NB4 (cell line): ENCODE measurements at regions not wholly inside any gene's neighbourhood (a gene's known extent, or its start where the extent isn't known, plus 50 kb on each side); places are given as distances from the start of the nearest gene placed in this dataset.

Experiments used
- POLR2A ChIP-seq: IDR thresholded peaks from 2 replicates; pipeline ENCODE4 v1.6.1; 2011; ENCODE audit warnings: mild to moderate bottlenecking; ENCODE audit not compliant: insufficient read length; ENCODE audit errors: extremely low read depth
- TF ChIP-seq, protein P1 (sequence below): IDR thresholded peaks from one replicate; pipeline ENCODE4 v1.5.1; 2012; ENCODE audit warnings: low read depth, low read length

DNA sequence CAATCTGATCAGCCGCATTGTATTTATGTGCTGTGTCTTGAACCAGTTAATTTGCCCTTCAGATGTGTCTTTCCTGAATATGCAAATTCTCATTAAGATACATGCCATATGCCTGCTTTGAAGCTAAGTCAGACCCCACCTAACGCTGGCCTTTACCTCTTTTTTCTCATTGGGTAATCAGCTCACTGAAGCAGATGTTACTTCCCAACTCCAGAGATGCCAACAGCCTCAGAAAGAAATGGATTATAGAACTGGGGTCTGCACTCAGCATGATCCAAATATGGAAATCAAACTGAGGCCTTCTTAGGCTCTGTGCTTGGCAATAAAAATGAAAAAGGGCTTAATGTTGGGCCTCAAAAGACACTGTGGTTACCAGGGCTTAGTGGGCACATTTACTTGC, 113.9 kb downstream of the FZD1 start:
- no peak for TF ChIP-seq POLR2A
- TF ChIP-seq, protein P1, sequence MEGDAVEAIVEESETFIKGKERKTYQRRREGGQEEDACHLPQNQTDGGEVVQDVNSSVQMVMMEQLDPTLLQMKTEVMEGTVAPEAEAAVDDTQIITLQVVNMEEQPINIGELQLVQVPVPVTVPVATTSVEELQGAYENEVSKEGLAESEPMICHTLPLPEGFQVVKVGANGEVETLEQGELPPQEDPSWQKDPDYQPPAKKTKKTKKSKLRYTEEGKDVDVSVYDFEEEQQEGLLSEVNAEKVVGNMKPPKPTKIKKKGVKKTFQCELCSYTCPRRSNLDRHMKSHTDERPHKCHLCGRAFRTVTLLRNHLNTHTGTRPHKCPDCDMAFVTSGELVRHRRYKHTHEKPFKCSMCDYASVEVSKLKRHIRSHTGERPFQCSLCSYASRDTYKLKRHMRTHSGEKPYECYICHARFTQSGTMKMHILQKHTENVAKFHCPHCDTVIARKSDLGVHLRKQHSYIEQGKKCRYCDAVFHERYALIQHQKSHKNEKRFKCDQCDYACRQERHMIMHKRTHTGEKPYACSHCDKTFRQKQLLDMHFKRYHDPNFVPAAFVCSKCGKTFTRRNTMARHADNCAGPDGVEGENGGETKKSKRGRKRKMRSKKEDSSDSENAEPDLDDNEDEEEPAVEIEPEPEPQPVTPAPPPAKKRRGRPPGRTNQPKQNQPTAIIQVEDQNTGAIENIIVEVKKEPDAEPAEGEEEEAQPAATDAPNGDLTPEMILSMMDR = no peak
